HepG2 (cell line): ENCODE measurements at regions not wholly inside any gene's neighbourhood (a gene's known extent, or its start where the extent isn't known, plus 50 kb on each side); places are given as distances from the start of the nearest gene placed in this dataset.

Source experiments
- ATAC-seq: fragments of 200-7000 bp; cut with Tn5 transposase; 3 replicates; pipeline ENCODE4 v1.9.1; 2020; ENCODE audit warnings: mild to moderate bottlenecking, moderate library complexity
- BruUV-seq: library from RNA; stranded (reverse); fragments of 400-500 nt; replicated peaks from 2 replicates; lab custom pipeline; 2021; lab: Mats Ljungman, UMichigan
- CTCF ChIA-PET: fragments of 300-600 bp; formaldehyde crosslinking; extraction: SDS; loops from one replicate; lab custom pipeline; 2021; ENCODE audit warnings: low total read pairs, inconsistent platforms, low intra/inter-chr PET ratio; lab: Yijun Ruan, JAX
- POLR2A ChIA-PET: fragments of 350-600 bp; sonication (Branson Sonifier 250); formaldehyde crosslinking; loops from one replicate; lab custom pipeline; 2020; ENCODE audit warnings: antibody characterized with exemption, inconsistent platforms; lab: Yijun Ruan, JAX
- DNase-seq: peaks from one replicate; pipeline ENCODE4 v3.0.0-alpha.2; 2015; ENCODE audit warnings: low spot score
- FAIRE-seq: peaks from 3 replicates; lab custom pipeline; 2011; peaks lifted over from hg19 to GRCh38; lab: Jason Lieb, UNC
- H2AFZ ChIP-seq: one replicate; pipeline ENCODE4 v1.6.1; 2011; ENCODE audit warnings: low read length, inconsistent platforms
- H3K27ac ChIP-seq: fragments of 300-600 bp; 3 replicates; pipeline ENCODE4 v1.8.0; 2011; ENCODE audit warnings: mixed run types, mild to moderate bottlenecking, mixed read lengths, low read length, inconsistent platforms; ENCODE audit not compliant: insufficient read depth; ENCODE audit errors: extremely low read length
- H3K27me3 ChIP-seq, 2 experiments: fragments of 200-600 bp in 1 of 2; 2 replicates in 1 of 2; 3 replicates in 1 of 2; pipeline versions ENCODE4 v1.6.0 to v1.8.0; 2011; ENCODE audit warnings: low read length in 2 of 2, mild to moderate bottlenecking in 2 of 2, moderate library complexity in 2 of 2, inconsistent platforms in 1 of 2; ENCODE audit not compliant: insufficient read depth in 2 of 2, control insufficient read depth in 1 of 2
- H3K36me3 ChIP-seq, 2 experiments: fragments of 200-600 bp in 1 of 2; replicated peaks in 1 of 2; 2 replicates in 1 of 2; 3 replicates in 1 of 2; pipeline versions ENCODE4 v1.5.1 to v1.8.0; 2011; ENCODE audit warnings: low read length in 2 of 2, inconsistent platforms in 1 of 2; ENCODE audit not compliant: insufficient read depth in 2 of 2, control insufficient read depth in 1 of 2
- H3K4me1 ChIP-seq: 2 replicates; pipeline ENCODE4 v1.5.1; 2012; ENCODE audit warnings: low read length, inconsistent platforms; ENCODE audit not compliant: insufficient read depth
- H3K4me2 ChIP-seq: 2 replicates; pipeline ENCODE4 v1.6.0; 2011; ENCODE audit warnings: low read depth, low read length, inconsistent platforms
- H3K4me3 ChIP-seq, 3 experiments: fragments of 200-600 bp in 1 of 3; sonication (generic), shearing (Covaris generic) in 1 of 3; replicated peaks in 1 of 3; 2 replicates each; pipeline ENCODE4 v1.5.1; 2011 to 2016; ENCODE audit warnings: low read length in 3 of 3, inconsistent platforms in 2 of 3, low read depth in 2 of 3, mild to moderate bottlenecking in 2 of 3, control low read depth in 1 of 3, mixed read lengths in 1 of 3; ENCODE audit not compliant: insufficient read depth in 1 of 3
- H3K79me2 ChIP-seq: one replicate; pipeline ENCODE4 v1.6.1; 2011; ENCODE audit warnings: low read length, inconsistent platforms; ENCODE audit not compliant: insufficient read depth
- H3K9ac ChIP-seq: 2 replicates; pipeline ENCODE4 v1.6.0; 2011; ENCODE audit warnings: mild to moderate bottlenecking, low read depth, low read length, inconsistent platforms; ENCODE audit not compliant: insufficient read depth
- H3K9me3 ChIP-seq: 2 replicates; pipeline ENCODE4 v1.5.1; 2012; ENCODE audit warnings: mild to moderate bottlenecking, low read length
- H4K20me1 ChIP-seq: 2 replicates; pipeline ENCODE4 v1.6.0; 2011; ENCODE audit warnings: inconsistent platforms, mild to moderate bottlenecking, low read length, moderate library complexity; ENCODE audit not compliant: insufficient read depth
- ATF3 ChIP-seq: sonication (generic); formaldehyde crosslinking; IDR thresholded peaks from 2 replicates; pipeline ENCODE4 v1.4.0; 2020; ENCODE audit warnings: missing genetic modification reagents
- ERF ChIP-seq: IDR thresholded peaks from 2 replicates; pipeline ENCODE4 v1.6.1; 2018; ENCODE audit warnings: missing biosample characterization, missing genetic modification reagents
- FOXC1 ChIP-seq: sonication (generic); formaldehyde crosslinking; IDR thresholded peaks from 2 replicates; pipeline ENCODE4 v1.8.0; 2022; ENCODE audit warnings: mild to moderate bottlenecking, missing genetic modification reagents, borderline replicate concordance
- GABPA ChIP-seq, 2 experiments: IDR thresholded peaks; 2 replicates each; pipeline ENCODE4 v1.6.1; 2011 to 2016; ENCODE audit warnings: low read depth in 2 of 2, low read length in 1 of 2, missing biosample characterization in 1 of 2, missing genetic modification characterization in 1 of 2
- HHEX ChIP-seq: IDR thresholded peaks from 2 replicates; pipeline ENCODE4 v1.6.1; 2016; ENCODE audit warnings: control low read depth
- IRX3 ChIP-seq: sonication (generic); formaldehyde crosslinking; IDR thresholded peaks from 2 replicates; pipeline ENCODE4 v1.8.1; 2023; ENCODE audit warnings: mild to moderate bottlenecking, low read depth, missing genetic modification reagents, borderline replicate concordance
- KMT2B ChIP-seq: IDR thresholded peaks from 2 replicates; pipeline ENCODE4 v1.6.1; 2016; ENCODE audit warnings: missing genetic modification reagents, missing compliant biosample characterization
- SAP130 ChIP-seq: IDR thresholded peaks from 2 replicates; pipeline ENCODE4 v1.6.1; 2016; ENCODE audit warnings: low read depth
- YY1 ChIP-seq: IDR thresholded peaks from 2 replicates; pipeline ENCODE4 v1.6.1; 2011; ENCODE audit warnings: low read length, low read depth, moderate library complexity, mild to moderate bottlenecking; ENCODE audit not compliant: insufficient read depth, insufficient replicate concordance
- WGBS: methylation state at CpG from one replicate; pipeline ENCODE4 v1.1.6; 2017; ENCODE audit warnings: low lambda C conversion rate; 5-methylcytosine and 5-hydroxymethylcytosine counted together
- in situ Hi-C: cut with HindIII; loops from 2 replicates; pipeline ENCODE4 v1.10.0; 2017; ENCODE audit warnings: low pct_unique_long_range_greater_than_20kb; ENCODE audit not compliant: extremely low pct_ligation_motif_present
- intact Hi-C: fragments of 100-400 bp; cut with micrococcal nuclease; formaldehyde crosslinking; loops from one replicate; pipeline ENCODE4 v1.10.0; 2022; ENCODE audit not compliant: unreplicated experiment

- Histone ChIP-seq H3K4me3 (no peak overlapping the region), H3K4me2 (no peak overlapping the region), H3K27ac (no peak overlapping the region), H4K20me1 (no peaks in the 10 kb centered on the region), H2AFZ (no peak overlapping the region), H3K4me1 (peaks cover 13% of the 10 kb centered on the region), H3K79me2 (no peaks in the 10 kb centered on the region), H3K9me3 (peaks cover 24% of the 10 kb centered on the region), H3K27me3 (no peaks in the 10 kb centered on the region), H3K36me3 (peaks cover 0 to 2% of the 10 kb centered on the region in 2 experiments; a peak in 1 of 5 replicates), H3K9ac (no peak overlapping the region)
- CTCF ChIA-PET, result no interaction called here
- in situ Hi-C loops (loop anchor here (25.0 kb wide), 1 partner anchor 942 kb away; no protein-coding TSS in a partner anchor), intact Hi-C loops (no loop called here)
- no peak for FAIRE-seq
- 84% methylated on average over 9 of the region's 9 CpGs for WGBS
- no TSS peak for BruUV-seq
- POLR2A ChIA-PET, result no interaction called here
- ATAC-seq, result no peak
- no peak for DNase-seq
- TF ChIP-seq ATF3 (CRISPR knock-in tag) (no peak), SAP130 (CRISPR knock-in tag) (no peak), IRX3 (no peak), HHEX (CRISPR knock-in tag) (no peak), YY1 (no peak), FOXC1 (no peak), ERF (CRISPR knock-in tag) (no peak), GABPA (IDR thresholded peaks at IDR 0.05; ENCODE audit: low read depth, low read length) (no peak), GABPA (CRISPR knock-in tag; IDR thresholded peaks at IDR 0.05; ENCODE audit: low read depth) (no peak), KMT2B (no peak)
Measured at GRCh38 chr1:219304227-219305226, 130.8 kb downstream of the LYPLAL1 start.
